ENCODE measurements at regions not wholly inside any gene's neighbourhood (a gene's known extent, or its start where the extent isn't known, plus 50 kb on each side); places are given as distances from the start of the nearest gene placed in this dataset.

GRCh38 chr13:42466123-42466522, 107.8 kb upstream of the TNFSF11 start (continued):
- no peak for TF ChIP-seq REST (IDR thresholded peaks at IDR 0.05; ENCODE audit: unreplicated experiment)
- TF ChIP-seq, protein P1, sequence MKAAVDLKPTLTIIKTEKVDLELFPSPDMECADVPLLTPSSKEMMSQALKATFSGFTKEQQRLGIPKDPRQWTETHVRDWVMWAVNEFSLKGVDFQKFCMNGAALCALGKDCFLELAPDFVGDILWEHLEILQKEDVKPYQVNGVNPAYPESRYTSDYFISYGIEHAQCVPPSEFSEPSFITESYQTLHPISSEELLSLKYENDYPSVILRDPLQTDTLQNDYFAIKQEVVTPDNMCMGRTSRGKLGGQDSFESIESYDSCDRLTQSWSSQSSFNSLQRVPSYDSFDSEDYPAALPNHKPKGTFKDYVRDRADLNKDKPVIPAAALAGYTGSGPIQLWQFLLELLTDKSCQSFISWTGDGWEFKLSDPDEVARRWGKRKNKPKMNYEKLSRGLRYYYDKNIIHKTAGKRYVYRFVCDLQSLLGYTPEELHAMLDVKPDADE (IDR thresholded peaks at IDR 0.05): no peak
- TF ChIP-seq ZNF331 (CRISPR knock-in tag; IDR thresholded peaks at IDR 0.05; ENCODE audit: low read depth): no peak
- TF ChIP-seq POLR2AphosphoS5 (IDR thresholded peaks at IDR 0.05; ENCODE audit: low read depth): no peak
- TF ChIP-seq STAT1 (IDR thresholded peaks at IDR 0.05; ENCODE audit: unreplicated experiment): no peak

GRCh38 chr13:42466609-42467008, 107.3 kb upstream of the TNFSF11 start:
- H3K9me2 ChIP-seq (ENCODE audit: insufficient read depth): no peaks in the 10 kb centered on the region
- Mint-ChIP-seq H3K27ac (no peak overlapping the region), H3K9me3 (peaks cover 15% of the 10 kb centered on the region), H3K4me3 (no peak overlapping the region), H3K4me1 (no peaks in the 10 kb centered on the region), H3K27me3 (ENCODE audit: insufficient read depth, low read depth, poor library complexity) (no peaks in the 10 kb centered on the region), H3K36me3 (ENCODE audit: low read depth) (peaks cover 4% of the 10 kb centered on the region; the same call in 2 of the 3 replicates)
- H3K4me2 ChIP-seq: no peak overlapping the region
- H4K20me1 ChIP-seq (replicated peaks; ENCODE audit: insufficient read depth): no peaks in the 10 kb centered on the region
- DNase-seq (ENCODE audit: low spot score) (no peak), ATAC-seq (no peak)
- no peaks in the 10 kb centered on the region for H3F3A ChIP-seq (replicated peaks; ENCODE audit: low read depth)
- no peak overlapping the region for H2AFZ ChIP-seq
- H3K27ac ChIP-seq (ENCODE audit: low read depth): no peak overlapping the region
- H3K4me1 ChIP-seq (ENCODE audit: insufficient read depth): no peaks in the 10 kb centered on the region
- no peaks in the 10 kb centered on the region for H3K36me3 ChIP-seq (ENCODE audit: insufficient read depth)
- H3K27me3 ChIP-seq (ENCODE audit: insufficient read depth): no peaks in the 10 kb centered on the region
- no peak for TF ChIP-seq EZH2phosphoT487 (IDR thresholded peaks at IDR 0.05; ENCODE audit: unreplicated experiment)
- TF ChIP-seq, protein P1 (IDR thresholded peaks at IDR 0.05): no peak
- no peak overlapping the region for H3K4me3 ChIP-seq
- H3K79me2 ChIP-seq (replicated peaks; ENCODE audit: insufficient read depth): no peaks in the 10 kb centered on the region

DNA sequence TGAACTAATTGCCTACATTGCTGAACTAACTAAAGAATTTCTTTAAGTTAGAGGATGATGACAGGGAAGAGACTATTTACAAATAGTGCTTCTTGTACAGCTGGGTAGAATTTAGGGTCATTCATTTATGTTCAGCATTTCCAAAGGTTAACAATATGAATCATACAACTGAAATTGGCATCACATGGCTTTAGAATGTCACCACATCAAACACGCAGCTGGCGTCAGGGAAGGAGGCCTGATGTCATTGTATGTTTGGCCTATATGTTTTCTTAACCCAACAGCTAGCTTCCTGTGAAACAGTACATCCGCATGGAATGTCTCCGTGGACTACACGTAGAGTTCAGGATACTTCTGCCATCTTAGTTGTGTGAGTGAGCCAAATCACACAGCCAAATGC, 99.0 kb upstream of the TNFSF11 start:
- Histone ChIP-seq H3K27ac (ENCODE audit: low read depth) (no peak overlapping the region), H3F3A (replicated peaks; ENCODE audit: low read depth) (no peaks in the 10 kb centered on the region), H3K9me2 (ENCODE audit: insufficient read depth) (no peaks in the 10 kb centered on the region; the same call in 1 of the 2 replicates), H3K36me3 (ENCODE audit: insufficient read depth) (no peaks in the 10 kb centered on the region), H3K4me3 (no peak overlapping the region), H3K79me2 (replicated peaks; ENCODE audit: insufficient read depth) (no peaks in the 10 kb centered on the region), H4K20me1 (replicated peaks; ENCODE audit: insufficient read depth) (no peaks in the 10 kb centered on the region), H3K4me2 (no peak overlapping the region), H2AFZ (no peak overlapping the region), H3K4me1 (ENCODE audit: insufficient read depth) (no peaks in the 10 kb centered on the region), H3K27me3 (ENCODE audit: insufficient read depth) (no peaks in the 10 kb centered on the region)
- Mint-ChIP-seq H3K4me1 (0 out of 3 replicates have a peak, but pooled peaks cover 3% of the 10 kb centered on the region), H3K36me3 (ENCODE audit: low read depth) (peaks cover 9% of the 10 kb centered on the region), H3K9me3 (peaks cover 18% of the 10 kb centered on the region), H3K4me3 (no peak overlapping the region), H3K27ac (no peak overlapping the region), H3K27me3 (ENCODE audit: insufficient read depth, low read depth, poor library complexity) (peaks cover 4% of the 10 kb centered on the region)
- DNase-seq (ENCODE audit: low spot score) (no peak), ATAC-seq (no peak)
- TF ChIP-seq, protein P1 (IDR thresholded peaks at IDR 0.05): no peak
- TF ChIP-seq ZNF331 (CRISPR knock-in tag; IDR thresholded peaks at IDR 0.05; ENCODE audit: low read depth): no peak
- no peak for TF ChIP-seq CREB1 (CRISPR knock-in tag; IDR thresholded peaks at IDR 0.05; ENCODE audit: low read depth)
- TF ChIP-seq CTCF (conservative IDR thresholded peaks at IDR 0.05; ENCODE audit: low read depth in 2 of 2): no peak
- TF ChIP-seq ZNF114 (CRISPR knock-in tag; IDR thresholded peaks at IDR 0.05): no peak
